Neuronal stem cell (in vitro differentiated cells): ENCODE measurements at regions not wholly inside any gene's neighbourhood (a gene's known extent, or its start where the extent isn't known, plus 50 kb on each side); places are given as distances from the start of the nearest gene placed in this dataset.

ENCODE experiments used
- DNase-seq: peaks from one replicate; pipeline ENCODE4 v3.0.0-alpha.2; 2013; ENCODE audit warnings: low spot score
- H2AFZ ChIP-seq: one replicate; pipeline ENCODE4 v1.6.1; 2013; ENCODE audit warnings: mild to moderate bottlenecking, low read length, inconsistent platforms
- H2AK5ac ChIP-seq: 2 replicates; pipeline ENCODE4 v1.6.1; 2013; ENCODE audit warnings: low read depth, mild to moderate bottlenecking, inconsistent platforms, low read length, moderate library complexity, mixed read lengths
- H2BK120ac ChIP-seq: 2 replicates; pipeline ENCODE4 v1.6.1; 2013; ENCODE audit warnings: low read depth, mild to moderate bottlenecking, inconsistent platforms, low read length, moderate library complexity, mixed read lengths
- H2BK12ac ChIP-seq: one replicate; pipeline ENCODE4 v1.6.1; 2013; ENCODE audit warnings: low read length, inconsistent platforms
- H2BK15ac ChIP-seq: 2 replicates; pipeline ENCODE4 v1.6.1; 2013; ENCODE audit warnings: mild to moderate bottlenecking, low read length, inconsistent platforms, mixed read lengths
- H2BK5ac ChIP-seq: one replicate; pipeline ENCODE4 v1.6.1; 2013; ENCODE audit warnings: inconsistent platforms, mild to moderate bottlenecking, low read length, moderate library complexity
- H3K14ac ChIP-seq: one replicate; pipeline ENCODE4 v1.6.1; 2013; ENCODE audit warnings: low read length, inconsistent platforms
- H3K18ac ChIP-seq: 2 replicates; pipeline ENCODE4 v1.6.1; 2013; ENCODE audit warnings: low read length, inconsistent platforms
- H3K23ac ChIP-seq: 2 replicates; pipeline ENCODE4 v1.6.1; 2013; ENCODE audit warnings: low read depth, mild to moderate bottlenecking, mixed read lengths, low read length, inconsistent platforms; ENCODE audit not compliant: poor library complexity
- H3K27ac ChIP-seq: replicated peaks from 3 replicates; pipeline ENCODE4 v1.5.1; 2013; ENCODE audit warnings: low read length, inconsistent platforms
- H3K27me3 ChIP-seq, 3 experiments: 2 replicates each; pipeline ENCODE4 v1.6.1; 2013; ENCODE audit warnings: low read length in 3 of 3, mild to moderate bottlenecking in 2 of 3, inconsistent platforms in 1 of 3, low read depth in 1 of 3, mixed read lengths in 1 of 3, moderate library complexity in 1 of 3; ENCODE audit not compliant: control insufficient read depth in 3 of 3, insufficient read depth in 3 of 3
- H3K36me3 ChIP-seq, 2 donors: replicated peaks in 1 of 2; 2 replicates each; pipeline ENCODE4 v1.6.1; 2013; ENCODE audit warnings: low read length in 2 of 2; ENCODE audit not compliant: control insufficient read depth in 2 of 2, insufficient read depth in 2 of 2
- H3K4ac ChIP-seq: 2 replicates; pipeline ENCODE4 v1.6.1; 2013; ENCODE audit warnings: inconsistent platforms, mild to moderate bottlenecking, low read length, moderate library complexity
- H3K4me1 ChIP-seq, 2 donors: 1 replicate in 1 of 2; 2 replicates in 1 of 2; pipeline ENCODE4 v1.6.1; 2013; ENCODE audit warnings: low read length in 2 of 2, low read depth in 1 of 2; ENCODE audit not compliant: control insufficient read depth in 2 of 2, insufficient read depth in 1 of 2
- H3K4me2 ChIP-seq: one replicate; pipeline ENCODE4 v1.6.1; 2013; ENCODE audit warnings: mild to moderate bottlenecking, low read length, inconsistent platforms; ENCODE audit not compliant: insufficient read depth, poor library complexity, severe bottlenecking
- H3K4me3 ChIP-seq, 2 donors: 2 replicates each; pipeline ENCODE4 v1.5.1; 2013; ENCODE audit warnings: low read length in 2 of 2, mild to moderate bottlenecking in 2 of 2, inconsistent platforms in 1 of 2, moderate library complexity in 1 of 2
- H3K79me1 ChIP-seq: one replicate; pipeline ENCODE4 v1.6.1; 2013; ENCODE audit warnings: low read depth, mild to moderate bottlenecking, inconsistent platforms, low read length, moderate library complexity
- H3K9ac ChIP-seq: one replicate; pipeline ENCODE4 v1.6.1; 2013; ENCODE audit warnings: mild to moderate bottlenecking, low read depth, low read length, inconsistent platforms; ENCODE audit not compliant: poor library complexity
- H3K9me3 ChIP-seq, 2 donors: replicated peaks in 1 of 2; 2 replicates each; pipeline versions ENCODE3 to v1.6.1; 2013; ENCODE audit warnings: low read length in 2 of 2, mild to moderate bottlenecking in 2 of 2, inconsistent platforms in 1 of 2, low read depth in 1 of 2, mixed read lengths in 1 of 2, moderate library complexity in 1 of 2; ENCODE audit not compliant: control insufficient read depth in 2 of 2, insufficient read depth in 1 of 2
- H4K8ac ChIP-seq: one replicate; pipeline ENCODE4 v1.6.1; 2013; ENCODE audit warnings: low read depth, mild to moderate bottlenecking, inconsistent platforms, low read length, moderate library complexity
- H4K91ac ChIP-seq: one replicate; pipeline ENCODE4 v1.6.1; 2013; ENCODE audit warnings: low read length, low read depth, mild to moderate bottlenecking, inconsistent platforms; ENCODE audit not compliant: poor library complexity
- WGBS, 2 donors: extraction: QIAGEN DNeasy Blood & Tissue Kit; methylation state at CpG; one replicate each; pipeline ENCODE4 v1.1.7; 2013; ENCODE audit warnings: missing lambda C conversion rate in 2 of 2, mixed read lengths in 1 of 2; ENCODE audit not compliant: insufficient read length in 2 of 2, insufficient replicate concordance in 1 of 2; ENCODE audit errors: extremely low coverage in 2 of 2; 5-methylcytosine and 5-hydroxymethylcytosine counted together

DNA sequence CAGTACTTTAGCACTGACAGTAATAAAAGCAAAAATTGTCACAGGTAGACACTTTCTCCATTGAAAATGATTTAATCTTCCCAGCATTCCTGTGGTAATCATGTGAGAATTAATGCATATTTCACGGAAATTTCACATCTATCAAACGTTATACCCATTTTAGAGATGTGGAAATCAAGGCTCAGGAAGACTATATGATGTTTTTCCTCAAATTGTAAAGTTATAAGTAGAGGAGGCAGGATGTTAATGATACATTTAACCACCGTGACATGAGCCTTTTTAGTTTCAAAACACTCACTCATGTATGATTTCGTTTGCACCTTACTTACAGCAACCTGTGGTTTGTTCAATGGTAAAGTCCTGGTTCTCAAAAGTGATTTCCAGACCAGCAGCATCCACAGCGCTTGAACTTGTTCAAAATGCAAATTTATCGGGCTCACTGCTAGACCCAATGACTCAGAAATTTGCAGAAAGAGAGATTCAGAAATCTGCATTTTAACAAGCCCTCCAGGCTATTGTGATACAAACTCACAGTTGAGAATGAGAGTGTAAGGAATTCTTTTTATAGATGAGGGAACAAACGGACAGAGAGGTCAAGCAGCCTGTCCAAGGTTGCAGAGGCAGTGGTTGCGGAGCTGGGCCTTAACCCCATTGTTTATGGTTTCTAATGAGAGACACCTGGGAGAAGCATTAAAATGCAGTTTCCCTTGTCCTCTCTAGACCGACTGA lies 654.8 kb upstream of the TBX3 start:
- Histone ChIP-seq H3K4me2 (no peak overlapping the region), H3K79me1 (no peaks in the 10 kb centered on the region), H3K18ac (no peak overlapping the region), H3K9ac (no peak overlapping the region), H3K27me3 (no peaks in the 10 kb centered on the region), H3K4ac (no peak overlapping the region), H3K27ac (no peak overlapping the region), H3K36me3 (no peaks in the 10 kb centered on the region), H2BK15ac (no peak overlapping the region), H2BK120ac (no peak overlapping the region), H3K4me1 (no peaks in the 10 kb centered on the region), H3K4me3 (no peak overlapping the region), H3K9me3 (peaks cover 0 to 2% of the 10 kb centered on the region in 2 donors), H2AK5ac (no peak overlapping the region), H4K8ac (no peak overlapping the region), H2AFZ (no peak overlapping the region), H2BK12ac (no peak overlapping the region), H4K91ac (no peak overlapping the region), H3K23ac (no peak overlapping the region), H2BK5ac (no peak overlapping the region), H3K14ac (no peak overlapping the region)
- WGBS, 2 donors: no CpG with 5 or more reads among the region's 9 CpGs
- no peak for DNase-seq

DNA sequence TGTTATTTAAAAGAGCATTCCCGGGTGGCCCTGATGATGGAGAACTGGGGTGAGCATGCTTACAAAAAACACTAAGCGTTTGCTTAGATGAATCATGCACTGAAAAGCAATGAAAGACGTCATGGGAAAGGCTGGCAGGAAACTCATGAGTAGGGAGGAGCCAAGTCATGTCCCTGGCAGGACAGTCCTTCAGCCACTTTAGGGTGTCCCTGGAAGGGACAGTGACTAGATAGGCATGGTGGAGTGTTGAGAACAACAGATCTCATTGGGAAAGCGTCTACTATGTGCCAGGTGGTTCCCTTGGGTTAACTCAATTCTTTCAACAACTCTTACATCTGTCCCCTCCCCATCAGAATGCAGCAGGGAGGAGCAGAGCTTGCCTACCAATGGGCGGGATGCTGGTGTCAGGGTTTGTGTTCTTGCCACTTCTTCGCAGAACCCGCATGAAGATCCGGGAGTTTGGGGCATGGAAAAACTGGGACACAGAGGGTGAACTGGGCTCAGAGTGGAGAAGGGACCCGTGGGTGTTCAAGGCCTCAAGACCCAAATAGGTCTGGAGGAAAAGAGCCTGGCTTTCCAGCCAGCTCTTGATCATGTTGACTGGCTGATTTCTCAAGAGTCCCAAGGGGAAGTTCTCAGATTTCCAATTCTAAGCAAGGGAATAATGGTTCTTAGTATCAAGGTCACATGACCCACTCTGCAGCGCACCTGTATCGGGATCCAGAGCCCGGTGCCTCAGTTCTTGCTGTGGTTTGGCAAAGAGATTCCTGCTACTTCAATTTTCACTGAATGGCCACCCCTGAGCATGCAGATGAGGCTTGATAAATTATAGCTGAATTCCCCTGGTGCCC lies 653.9 kb upstream of the TBX3 start:
- H2BK12ac ChIP-seq: no peak overlapping the region

DNA sequence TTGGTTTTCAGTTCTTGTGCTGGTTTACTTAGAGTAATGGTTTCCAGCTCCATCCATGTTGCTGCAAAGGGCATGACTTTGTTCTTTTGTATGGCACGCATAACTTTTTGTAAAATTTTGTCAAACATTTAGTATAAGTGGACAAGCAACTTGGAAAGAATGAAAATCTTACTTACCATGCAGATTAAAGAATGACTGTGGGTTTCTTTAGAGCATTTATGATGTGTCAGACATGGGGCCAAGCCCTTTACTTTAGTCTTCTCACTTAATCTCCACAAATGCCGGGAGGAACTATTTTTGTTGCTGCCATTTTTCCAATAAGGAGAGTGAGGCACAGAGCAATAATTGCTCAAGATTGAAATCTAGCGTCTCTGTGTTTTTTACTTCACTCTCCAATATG lies 652.5 kb upstream of the TBX3 start:
- no peak overlapping the region for H3K27ac ChIP-seq
- no peak overlapping the region for H2AK5ac ChIP-seq
- H2BK120ac ChIP-seq: no peak overlapping the region
- H3K4me3 ChIP-seq: no peak overlapping the region
- no peaks in the 10 kb centered on the region for H3K36me3 ChIP-seq
- H2BK12ac ChIP-seq: no peak overlapping the region
- no peak for DNase-seq
- H4K91ac ChIP-seq: no peak overlapping the region
- H3K79me1 ChIP-seq: no peaks in the 10 kb centered on the region
- no peak overlapping the region for H4K8ac ChIP-seq
- no peak overlapping the region for H2BK15ac ChIP-seq
- WGBS, 2 donors: no CpG with 5 or more reads among the region's 3 CpGs
- no peaks in the 10 kb centered on the region for H3K27me3 ChIP-seq
- no peak overlapping the region for H3K18ac ChIP-seq
- H2AFZ ChIP-seq: no peak overlapping the region
- H2BK5ac ChIP-seq: no peak overlapping the region
- H3K14ac ChIP-seq: no peak overlapping the region
- H3K4ac ChIP-seq: no peak overlapping the region
- H3K9ac ChIP-seq: no peak overlapping the region
- no peaks in the 10 kb centered on the region for H3K9me3 ChIP-seq
- H3K4me2 ChIP-seq: no peak overlapping the region
- H3K23ac ChIP-seq: no peak overlapping the region
- no peaks in the 10 kb centered on the region for H3K4me1 ChIP-seq

More for the DNA sequence above, 653.9 kb upstream of the TBX3 start:
- Histone ChIP-seq H3K27me3 (no peaks in the 10 kb centered on the region), H4K8ac (no peak overlapping the region), H3K4me2 (no peak overlapping the region), H3K18ac (no peak overlapping the region), H2BK15ac (no peak overlapping the region), H4K91ac (no peak overlapping the region), H2BK120ac (no peak overlapping the region), H3K9me3 (peaks cover 0 to 2% of the 10 kb centered on the region in 2 donors), H3K9ac (no peak overlapping the region), H2AFZ (no peak overlapping the region), H3K36me3 (no peaks in the 10 kb centered on the region), H3K4ac (no peak overlapping the region), H3K79me1 (no peaks in the 10 kb centered on the region), H2AK5ac (no peak overlapping the region), H3K14ac (no peak overlapping the region), H2BK5ac (no peak overlapping the region), H3K4me1 (no peaks in the 10 kb centered on the region), H3K27ac (no peak overlapping the region), H3K23ac (no peak overlapping the region), H3K4me3 (no peak overlapping the region)
- no peak for DNase-seq
- no CpG with 5 or more reads among the region's 12 CpGs for WGBS, 2 donors

DNA sequence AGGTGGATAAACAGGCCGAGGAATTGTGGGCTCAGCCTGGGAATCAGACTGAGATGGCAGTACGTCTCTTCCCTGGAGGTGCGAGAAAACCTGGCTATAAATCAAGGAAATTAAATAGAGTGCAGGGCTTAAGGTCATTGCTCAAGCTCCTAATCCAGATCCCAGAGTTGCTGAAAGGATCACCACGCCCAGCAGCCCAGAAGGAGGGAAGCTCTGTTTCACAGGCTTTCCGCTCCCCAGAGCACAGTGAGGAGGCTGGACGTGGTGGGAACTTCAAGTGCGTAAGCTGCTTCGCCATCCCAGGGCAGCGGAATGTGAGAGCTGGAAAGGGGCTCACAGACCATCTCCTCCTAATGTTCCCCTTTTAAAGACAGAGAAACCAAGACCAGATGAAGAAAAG lies 651.6 kb upstream of the TBX3 start:
- DNase-seq: no peak
- Histone ChIP-seq H3K79me1 (no peaks in the 10 kb centered on the region), H3K4ac (no peak overlapping the region), H4K8ac (no peak overlapping the region), H2AK5ac (no peak overlapping the region), H2BK12ac (no peak overlapping the region), H2BK120ac (no peak overlapping the region), H2BK15ac (no peak overlapping the region), H3K36me3 (no peaks in the 10 kb centered on the region), H3K4me2 (no peak overlapping the region), H2BK5ac (no peak overlapping the region), H3K27me3 (no peaks in the 10 kb centered on the region), H3K14ac (no peak overlapping the region), H4K91ac (no peak overlapping the region), H2AFZ (no peak overlapping the region), H3K23ac (no peak overlapping the region), H3K9ac (no peak overlapping the region), H3K4me1 (no peaks in the 10 kb centered on the region), H3K4me3 (no peak overlapping the region), H3K18ac (no peak overlapping the region), H3K27ac (no peak overlapping the region), H3K9me3 (no peaks in the 10 kb centered on the region)
- WGBS, 2 donors: no CpG with 5 or more reads among the region's 9 CpGs
